KMS-11 (cell line): ENCODE measurements at regions not wholly inside any gene's neighbourhood (a gene's known extent, or its start where the extent isn't known, plus 50 kb on each side); places are given as distances from the start of the nearest gene placed in this dataset.

Experiments used
- H2AFZ ChIP-seq: fragments of 200-600 bp; sonication (generic); 2 replicates; pipeline ENCODE4 v1.6.1; 2016; ENCODE audit warnings: antibody characterized with exemption, mixed run types, low read depth
- H3K27ac ChIP-seq: fragments of 200-600 bp; sonication (generic); 2 replicates; pipeline ENCODE4 v1.6.1; 2016; ENCODE audit warnings: mild to moderate bottlenecking, mixed run types
- H3K27me3 ChIP-seq: fragments of 200-600 bp; sonication (generic); 2 replicates; pipeline ENCODE4 v1.6.1; 2017; ENCODE audit warnings: mild to moderate bottlenecking, low read depth, mixed run types, moderate library complexity; ENCODE audit not compliant: insufficient read depth
- H3K36me3 ChIP-seq: fragments of 200-600 bp; sonication (generic); 2 replicates; pipeline ENCODE4 v1.6.1; 2017; ENCODE audit warnings: mild to moderate bottlenecking, mixed run types; ENCODE audit not compliant: insufficient read depth
- H3K4me1 ChIP-seq: fragments of 200-600 bp; sonication (generic); 2 replicates; pipeline ENCODE4 v1.6.1; 2016; ENCODE audit warnings: mild to moderate bottlenecking, low read depth, mixed run types; ENCODE audit not compliant: poor library complexity, severe bottlenecking
- H3K4me2 ChIP-seq: fragments of 200-600 bp; sonication (generic); 2 replicates; pipeline ENCODE4 v1.7.0; 2016; ENCODE audit warnings: mild to moderate bottlenecking, mixed run types
- H3K4me3 ChIP-seq: fragments of 200-600 bp; sonication (generic); IDR thresholded peaks from 2 replicates; pipeline ENCODE4 v1.6.1; 2017; ENCODE audit warnings: low read depth, low read length, mixed read lengths; ENCODE audit not compliant: insufficient read depth
- H3K79me2 ChIP-seq: fragments of 200-600 bp; sonication (generic); 2 replicates; pipeline ENCODE4 v1.6.1; 2016; ENCODE audit warnings: low read depth, mixed run types; ENCODE audit not compliant: insufficient read depth
- H3K9ac ChIP-seq: fragments of 200-600 bp; sonication (generic); 2 replicates; pipeline ENCODE4 v1.6.1; 2016; ENCODE audit warnings: mild to moderate bottlenecking, mixed run types
- H4K20me1 ChIP-seq: fragments of 200-600 bp; sonication (generic); 2 replicates; pipeline ENCODE4 v1.6.1; 2016; ENCODE audit warnings: mild to moderate bottlenecking, mixed run types; ENCODE audit not compliant: insufficient read depth
- CTCF ChIP-seq: fragments of 200-600 bp; sonication (generic); conservative IDR thresholded peaks from 2 replicates; pipeline ENCODE4 v1.6.1; 2017; ENCODE audit warnings: low read depth, mild to moderate bottlenecking, antibody characterized with exemption, low read length, moderate library complexity, mixed read lengths

- Histone ChIP-seq H4K20me1 (no peaks in the 10 kb centered on the region), H3K4me3 (no peak overlapping the region), H2AFZ (no peak overlapping the region), H3K27me3 (no peaks in the 10 kb centered on the region), H3K79me2 (no peaks in the 10 kb centered on the region), H3K27ac (no peak overlapping the region), H3K9ac (no peak overlapping the region), H3K4me1 (no peaks in the 10 kb centered on the region), H3K4me2 (no peak overlapping the region), H3K36me3 (no peaks in the 10 kb centered on the region)
- TF ChIP-seq CTCF: no peak
Measured at GRCh38 chr2:14263053-14263452, 369.5 kb upstream of the LRATD1 start.

GRCh38 chr2:14270036-14270582 is 362.4 kb upstream of the LRATD1 start:
- no peak for TF ChIP-seq CTCF
- Histone ChIP-seq H3K4me3 (no peak overlapping the region), H3K4me1 (no peaks in the 10 kb centered on the region), H3K36me3 (no peaks in the 10 kb centered on the region), H3K79me2 (no peaks in the 10 kb centered on the region), H3K4me2 (no peak overlapping the region), H3K27me3 (no peaks in the 10 kb centered on the region), H2AFZ (no peak overlapping the region), H3K9ac (no peak overlapping the region), H3K27ac (no peak overlapping the region), H4K20me1 (no peaks in the 10 kb centered on the region)

GRCh38 chr2:14272396-14273075 is 360.0 kb upstream of the LRATD1 start:
- no peak overlapping the region for H3K4me2 ChIP-seq
- H3K4me3 ChIP-seq: no peak overlapping the region
- H3K9ac ChIP-seq: no peak overlapping the region
- H4K20me1 ChIP-seq: no peaks in the 10 kb centered on the region
- H3K27ac ChIP-seq: no peak overlapping the region
- no peak overlapping the region for H2AFZ ChIP-seq
- H3K27me3 ChIP-seq: no peaks in the 10 kb centered on the region
- no peaks in the 10 kb centered on the region for H3K36me3 ChIP-seq
- TF ChIP-seq CTCF: no peak
- no peaks in the 10 kb centered on the region for H3K4me1 ChIP-seq
- no peaks in the 10 kb centered on the region for H3K79me2 ChIP-seq

- H3K27me3 ChIP-seq: no peaks in the 10 kb centered on the region
- no peaks in the 10 kb centered on the region for H3K36me3 ChIP-seq
- H3K4me3 ChIP-seq: no peak overlapping the region
- no peaks in the 10 kb centered on the region for H4K20me1 ChIP-seq
- no peak overlapping the region for H2AFZ ChIP-seq
- no peak for TF ChIP-seq CTCF
- H3K27ac ChIP-seq: no peak overlapping the region
- no peak overlapping the region for H3K9ac ChIP-seq
- no peaks in the 10 kb centered on the region for H3K4me1 ChIP-seq
- H3K79me2 ChIP-seq: no peaks in the 10 kb centered on the region
- H3K4me2 ChIP-seq: no peak overlapping the region
Measured at GRCh38 chr2:14273650-14274049, 358.9 kb upstream of the LRATD1 start.
